ENCODE measurements at regions not wholly inside any gene's neighbourhood (a gene's known extent, or its start where the extent isn't known, plus 50 kb on each side); places are given as distances from the start of the nearest gene placed in this dataset.

DNA sequence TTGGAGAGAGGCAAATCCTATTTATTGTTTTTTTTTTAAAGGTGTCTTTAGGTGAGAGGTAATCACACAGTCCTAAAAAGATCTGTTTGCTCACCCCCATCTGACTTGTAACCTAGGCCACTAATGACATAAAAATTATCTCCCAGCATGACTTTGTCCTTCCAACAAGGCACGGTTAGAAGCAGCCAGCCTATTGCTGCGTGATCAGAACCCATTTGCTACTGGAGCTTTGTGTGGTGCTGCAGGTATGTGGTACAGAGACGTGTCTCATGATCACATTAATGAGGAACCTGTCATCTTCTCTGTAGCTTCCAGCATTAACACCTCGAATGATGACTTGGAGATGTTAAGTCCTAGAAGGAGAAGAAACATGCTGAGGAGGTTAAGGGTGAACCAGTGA is 555.8 kb upstream of the TLE4 start:
- no peak overlapping the region for H3K27ac ChIP-seq
- TF ChIP-seq, protein P1, sequence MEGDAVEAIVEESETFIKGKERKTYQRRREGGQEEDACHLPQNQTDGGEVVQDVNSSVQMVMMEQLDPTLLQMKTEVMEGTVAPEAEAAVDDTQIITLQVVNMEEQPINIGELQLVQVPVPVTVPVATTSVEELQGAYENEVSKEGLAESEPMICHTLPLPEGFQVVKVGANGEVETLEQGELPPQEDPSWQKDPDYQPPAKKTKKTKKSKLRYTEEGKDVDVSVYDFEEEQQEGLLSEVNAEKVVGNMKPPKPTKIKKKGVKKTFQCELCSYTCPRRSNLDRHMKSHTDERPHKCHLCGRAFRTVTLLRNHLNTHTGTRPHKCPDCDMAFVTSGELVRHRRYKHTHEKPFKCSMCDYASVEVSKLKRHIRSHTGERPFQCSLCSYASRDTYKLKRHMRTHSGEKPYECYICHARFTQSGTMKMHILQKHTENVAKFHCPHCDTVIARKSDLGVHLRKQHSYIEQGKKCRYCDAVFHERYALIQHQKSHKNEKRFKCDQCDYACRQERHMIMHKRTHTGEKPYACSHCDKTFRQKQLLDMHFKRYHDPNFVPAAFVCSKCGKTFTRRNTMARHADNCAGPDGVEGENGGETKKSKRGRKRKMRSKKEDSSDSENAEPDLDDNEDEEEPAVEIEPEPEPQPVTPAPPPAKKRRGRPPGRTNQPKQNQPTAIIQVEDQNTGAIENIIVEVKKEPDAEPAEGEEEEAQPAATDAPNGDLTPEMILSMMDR (conservative IDR thresholded peaks at IDR 0.05; ENCODE audit: low read depth, low read length) = no peak
- H3K27me3 ChIP-seq (ENCODE audit: insufficient read depth, low read depth) = no peaks in the 10 kb centered on the region
- H3K4me3 ChIP-seq (IDR thresholded peaks at IDR 0.05; ENCODE audit: insufficient read depth, low read depth, low read length) = no peak overlapping the region
- no peak overlapping the region for H3K9ac ChIP-seq
- H3K4me2 ChIP-seq = no peak overlapping the region
- H2AFZ ChIP-seq (ENCODE audit: low read depth) = no peak overlapping the region
- no peaks in the 10 kb centered on the region for H4K20me1 ChIP-seq (ENCODE audit: insufficient read depth)
- H3K79me2 ChIP-seq (ENCODE audit: insufficient read depth, low read depth) = no peaks in the 10 kb centered on the region
- H3K36me3 ChIP-seq (ENCODE audit: insufficient read depth) = no peaks in the 10 kb centered on the region
- H3K4me1 ChIP-seq (ENCODE audit: low read depth, poor library complexity, severe bottlenecking) = no peaks in the 10 kb centered on the region

- Histone ChIP-seq H4K20me1 (ENCODE audit: insufficient read depth) (no peaks in the 10 kb centered on the region), H3K4me3 (IDR thresholded peaks at IDR 0.05; ENCODE audit: insufficient read depth, low read depth, low read length) (no peak overlapping the region), H3K27ac (no peak overlapping the region), H3K27me3 (ENCODE audit: insufficient read depth, low read depth) (no peaks in the 10 kb centered on the region), H3K4me2 (no peak overlapping the region), H3K9ac (no peak overlapping the region), H3K79me2 (ENCODE audit: insufficient read depth, low read depth) (no peaks in the 10 kb centered on the region), H3K36me3 (ENCODE audit: insufficient read depth) (no peaks in the 10 kb centered on the region), H3K4me1 (ENCODE audit: low read depth, poor library complexity, severe bottlenecking) (no peaks in the 10 kb centered on the region), H2AFZ (ENCODE audit: low read depth) (no peak overlapping the region)
- TF ChIP-seq, protein P1 (conservative IDR thresholded peaks at IDR 0.05; ENCODE audit: low read depth, low read length) = no peak
Observed at GRCh38 chr9:79020276-79020675, 551.5 kb upstream of the TLE4 start.

DNA sequence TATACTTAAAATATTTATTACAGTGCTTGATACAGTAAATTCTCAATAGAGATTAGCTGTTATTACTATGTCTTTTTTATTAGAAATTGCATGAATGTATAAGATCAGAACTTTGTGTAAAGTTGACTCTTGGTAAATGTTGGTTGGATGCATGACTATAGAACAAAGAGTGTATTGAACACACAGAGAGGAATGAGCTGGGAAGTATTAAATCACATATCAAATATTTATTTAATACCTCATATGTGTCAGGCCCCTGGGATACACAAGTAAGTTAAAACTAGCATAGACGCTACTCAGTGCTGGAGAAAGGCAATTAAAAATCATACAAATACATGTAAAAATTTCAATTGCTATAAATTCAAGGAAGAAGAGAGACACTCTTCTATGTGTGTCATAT is 550.7 kb upstream of the TLE4 start:
- H3K36me3 ChIP-seq (ENCODE audit: insufficient read depth) = no peaks in the 10 kb centered on the region
- no peaks in the 10 kb centered on the region for H3K27me3 ChIP-seq (ENCODE audit: insufficient read depth, low read depth)
- no peak overlapping the region for H2AFZ ChIP-seq (ENCODE audit: low read depth)
- no peak overlapping the region for H3K27ac ChIP-seq
- no peak overlapping the region for H3K4me2 ChIP-seq
- no peaks in the 10 kb centered on the region for H3K4me1 ChIP-seq (ENCODE audit: low read depth, poor library complexity, severe bottlenecking)
- TF ChIP-seq, protein P1 (conservative IDR thresholded peaks at IDR 0.05; ENCODE audit: low read depth, low read length) = no peak
- H3K79me2 ChIP-seq (ENCODE audit: insufficient read depth, low read depth) = no peaks in the 10 kb centered on the region
- H3K9ac ChIP-seq = no peak overlapping the region
- no peaks in the 10 kb centered on the region for H4K20me1 ChIP-seq (ENCODE audit: insufficient read depth)
- no peak overlapping the region for H3K4me3 ChIP-seq (IDR thresholded peaks at IDR 0.05; ENCODE audit: insufficient read depth, low read depth, low read length)

DNA sequence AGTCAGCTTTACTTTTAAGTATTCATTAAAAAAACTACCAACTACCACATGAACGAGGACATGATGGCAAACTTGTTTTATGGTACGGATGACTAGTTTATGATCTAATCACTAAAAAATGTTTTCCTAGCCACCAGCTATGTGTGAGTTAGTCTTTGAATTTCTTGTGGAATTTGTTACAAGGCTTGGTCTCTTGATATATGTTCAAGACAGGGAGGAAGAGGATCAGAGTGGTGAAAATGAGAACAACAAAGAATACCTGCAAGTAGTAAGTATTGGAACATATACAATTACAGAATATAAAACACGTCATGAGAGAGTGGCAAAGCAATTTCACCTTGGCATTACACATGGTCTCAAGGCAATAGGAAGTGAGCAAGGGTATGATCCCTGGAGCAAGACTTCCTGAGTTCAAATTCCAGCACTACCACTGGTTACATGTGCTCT is 548.6 kb upstream of the TLE4 start:
- H2AFZ ChIP-seq (ENCODE audit: low read depth) = no peak overlapping the region
- H3K4me2 ChIP-seq = no peak overlapping the region
- H3K36me3 ChIP-seq (ENCODE audit: insufficient read depth) = no peaks in the 10 kb centered on the region
- H3K27me3 ChIP-seq (ENCODE audit: insufficient read depth, low read depth) = no peaks in the 10 kb centered on the region
- TF ChIP-seq, protein P1 (conservative IDR thresholded peaks at IDR 0.05; ENCODE audit: low read depth, low read length) = no peak
- H3K79me2 ChIP-seq (ENCODE audit: insufficient read depth, low read depth) = no peaks in the 10 kb centered on the region
- no peak overlapping the region for H3K4me3 ChIP-seq (IDR thresholded peaks at IDR 0.05; ENCODE audit: insufficient read depth, low read depth, low read length)
- H4K20me1 ChIP-seq (ENCODE audit: insufficient read depth) = no peaks in the 10 kb centered on the region
- H3K4me1 ChIP-seq (ENCODE audit: low read depth, poor library complexity, severe bottlenecking) = no peaks in the 10 kb centered on the region
- no peak overlapping the region for H3K9ac ChIP-seq
- H3K27ac ChIP-seq = no peak overlapping the region

Data from KMS-11 (cell line).